DOHH2 (cell line): ENCODE measurements at regions not wholly inside any gene's neighbourhood (a gene's known extent, or its start where the extent isn't known, plus 50 kb on each side); places are given as distances from the start of the nearest gene placed in this dataset.

Source experiments
- H3F3A ChIP-seq: fragments of 200-600 bp; sonication (generic), shearing (Covaris generic); 2 replicates; pipeline ENCODE4 v1.6.0; 2016; ENCODE audit warnings: antibody characterized with exemption, mild to moderate bottlenecking; ENCODE audit not compliant: control insufficient read depth, insufficient read depth
- H3K27ac ChIP-seq: fragments of 200-600 bp; sonication (generic); 2 replicates; pipeline ENCODE4 v1.5.1; 2014; ENCODE audit warnings: low read depth, mild to moderate bottlenecking, low read length, moderate library complexity
- H3K27me3 ChIP-seq: fragments of 200-600 bp; sonication (generic); 2 replicates; pipeline ENCODE4 v1.6.1; 2014; ENCODE audit warnings: mild to moderate bottlenecking, low read length, mixed read lengths; ENCODE audit not compliant: control insufficient read depth
- H3K36me3 ChIP-seq: fragments of 200-600 bp; sonication (generic); 2 replicates; pipeline ENCODE4 v1.6.1; 2014; ENCODE audit warnings: mild to moderate bottlenecking, low read length, moderate library complexity, mixed read lengths; ENCODE audit not compliant: control insufficient read depth
- H3K4me1 ChIP-seq: fragments of 200-600 bp; sonication (generic); 2 replicates; pipeline ENCODE4 v1.6.1; 2014; ENCODE audit warnings: mild to moderate bottlenecking, low read length, mixed read lengths; ENCODE audit not compliant: control insufficient read depth
- H3K4me2 ChIP-seq: fragments of 200-600 bp; sonication (generic); 2 replicates; pipeline ENCODE4 v1.6.0; 2014; ENCODE audit warnings: mild to moderate bottlenecking, low read length, moderate library complexity
- H3K4me3 ChIP-seq: fragments of 200-600 bp; sonication (generic); 2 replicates; pipeline ENCODE4 v1.5.1; 2014; ENCODE audit warnings: mild to moderate bottlenecking, low read length, mixed read lengths
- H3K79me2 ChIP-seq: fragments of 200-600 bp; sonication (generic); 2 replicates; pipeline ENCODE4 v1.6.1; 2014; ENCODE audit warnings: mild to moderate bottlenecking, low read length, mixed read lengths; ENCODE audit not compliant: control insufficient read depth
- H3K9me2 ChIP-seq: fragments of 200-600 bp; sonication (generic); replicated peaks from 2 replicates; pipeline ENCODE4 v1.6.1; 2014; ENCODE audit warnings: mild to moderate bottlenecking, low read length, mixed read lengths; ENCODE audit not compliant: control insufficient read depth
- H3K9me3 ChIP-seq: fragments of 200-600 bp; sonication (generic); 2 replicates; pipeline ENCODE4 v1.6.1; 2014; ENCODE audit warnings: antibody characterized with exemption, low read length, mixed read lengths; ENCODE audit not compliant: control insufficient read depth, insufficient read depth
- H4K20me1 ChIP-seq: fragments of 200-600 bp; sonication (generic); 2 replicates; pipeline ENCODE4 v1.6.0; 2014; ENCODE audit warnings: low read depth, mild to moderate bottlenecking, antibody characterized with exemption, low read length, moderate library complexity; ENCODE audit not compliant: control insufficient read depth, insufficient read depth
- CTCF ChIP-seq: fragments of 200-600 bp; sonication (generic); IDR thresholded peaks from one replicate; pipeline ENCODE4 v1.5.1; 2014; ENCODE audit warnings: antibody characterized with exemption, mild to moderate bottlenecking, low read depth, low read length; ENCODE audit not compliant: poor library complexity, severe bottlenecking
- EZH2phosphoT487 ChIP-seq: fragments of 200-600 bp; sonication (generic); IDR thresholded peaks from 2 replicates; pipeline ENCODE4 v1.6.1; 2017; ENCODE audit warnings: borderline replicate concordance, mild to moderate bottlenecking, antibody characterized with exemption, low read length, moderate library complexity, mixed read lengths

DNA sequence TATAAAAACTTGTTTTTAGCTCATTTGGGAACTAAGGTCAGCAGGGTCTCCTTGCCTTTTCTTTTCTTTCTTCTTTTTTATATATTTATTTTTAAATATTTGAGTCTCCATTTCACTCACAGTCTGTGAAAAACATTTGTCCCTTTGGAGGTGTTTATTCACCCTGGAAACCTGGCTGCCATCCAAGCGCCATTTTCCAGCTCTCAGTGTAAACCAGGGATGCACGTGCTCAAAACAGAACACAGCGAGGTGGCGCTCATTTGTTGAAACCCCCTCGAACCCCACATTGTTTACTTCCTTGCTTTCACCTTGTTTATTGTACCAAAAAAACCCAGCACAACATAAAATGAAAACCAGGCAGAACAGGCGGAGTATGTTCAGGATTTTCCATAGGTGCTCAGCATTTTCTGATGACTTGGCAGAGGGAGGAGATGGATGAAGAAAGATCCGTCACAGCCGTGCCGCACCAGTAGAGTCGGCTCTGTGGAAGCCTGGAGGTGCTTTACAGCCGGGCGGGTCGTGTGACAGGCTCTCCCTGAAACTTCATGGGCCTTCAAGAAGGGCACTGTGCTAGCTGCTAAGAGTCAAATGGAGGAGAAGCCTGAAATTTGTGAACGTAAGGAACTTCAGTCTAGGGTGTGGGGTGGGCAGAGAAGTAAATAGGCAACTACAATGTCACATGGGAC, 284.4 kb downstream of the FOXL1 start:
- H3K4me1 ChIP-seq = no peaks in the 10 kb centered on the region
- no peaks in the 10 kb centered on the region for H3F3A ChIP-seq
- H3K36me3 ChIP-seq = no peaks in the 10 kb centered on the region
- H3K27ac ChIP-seq = no peak overlapping the region
- H3K4me3 ChIP-seq = no peak overlapping the region
- no peaks in the 10 kb centered on the region for H4K20me1 ChIP-seq
- H3K27me3 ChIP-seq = no peaks in the 10 kb centered on the region
- no peak overlapping the region for H3K4me2 ChIP-seq
- no peaks in the 10 kb centered on the region for H3K79me2 ChIP-seq
- no peaks in the 10 kb centered on the region; the same call in 1 of the 2 replicates for H3K9me3 ChIP-seq
- TF ChIP-seq EZH2phosphoT487 (no peak), CTCF (no peak)
- H3K9me2 ChIP-seq = no peaks in the 10 kb centered on the region

- Histone ChIP-seq H3K4me2 (no peak overlapping the region), H3K9me2 (no peaks in the 10 kb centered on the region), H4K20me1 (no peaks in the 10 kb centered on the region), H3F3A (no peaks in the 10 kb centered on the region), H3K9me3 (no peaks in the 10 kb centered on the region; the same call in 1 of the 2 replicates), H3K4me3 (no peak overlapping the region), H3K27ac (no peak overlapping the region), H3K27me3 (no peaks in the 10 kb centered on the region), H3K79me2 (no peaks in the 10 kb centered on the region), H3K4me1 (no peaks in the 10 kb centered on the region), H3K36me3 (no peaks in the 10 kb centered on the region)
- TF ChIP-seq EZH2phosphoT487 (no peak), CTCF (no peak)
These were observed 285.3 kb downstream of the FOXL1 start for GRCh38 chr16:86863609-86864008.

- Histone ChIP-seq H3K4me3 (no peak overlapping the region), H3K4me1 (no peaks in the 10 kb centered on the region), H3K27me3 (no peaks in the 10 kb centered on the region), H3K9me2 (no peaks in the 10 kb centered on the region), H4K20me1 (no peaks in the 10 kb centered on the region), H3F3A (no peaks in the 10 kb centered on the region), H3K36me3 (no peaks in the 10 kb centered on the region), H3K9me3 (no peaks in the 10 kb centered on the region; the same call in 1 of the 2 replicates), H3K4me2 (no peak overlapping the region), H3K27ac (no peak overlapping the region), H3K79me2 (no peaks in the 10 kb centered on the region)
- no peak for TF ChIP-seq CTCF
- TF ChIP-seq EZH2phosphoT487 = no peak
These were observed 286.2 kb downstream of the FOXL1 start for GRCh38 chr16:86864586-86864985.
